SK-N-SH treated with all-trans-retinoic acid at 6 μM for 48 hours (cell line): ENCODE measurements at regions not wholly inside any gene's neighbourhood (a gene's known extent, or its start where the extent isn't known, plus 50 kb on each side); places are given as distances from the start of the nearest gene placed in this dataset.

Source experiments
- CSDC2 ChIP-seq: fragments of 250-450 bp; sonication (Bioruptor Pico); IDR thresholded peaks from 2 replicates; pipeline ENCODE4 v1.5.0; 2020; ENCODE audit warnings: mild to moderate bottlenecking, moderate library complexity
- ESRRG ChIP-seq: fragments of 250-450 bp; sonication (Bioruptor Pico); IDR thresholded peaks from 2 replicates; pipeline ENCODE4 v1.6.1; 2021; ENCODE audit warnings: mild to moderate bottlenecking
- PATZ1 ChIP-seq: fragments of 250-450 bp; sonication (Bioruptor Pico); IDR thresholded peaks from 2 replicates; pipeline ENCODE4 v1.8.0; 2020; ENCODE audit warnings: mild to moderate bottlenecking, moderate library complexity, borderline replicate concordance
- TCF4 ChIP-seq: fragments of 250-450 bp; sonication (Bioruptor Pico); IDR thresholded peaks from 2 replicates; pipeline ENCODE4 v1.8.0; 2021; ENCODE audit warnings: mild to moderate bottlenecking, moderate library complexity, borderline replicate concordance

- TF ChIP-seq ESRRG (no peak), TCF4 (no peak), CSDC2 (CRISPR knock-in tag) (no peak), PATZ1 (no peak)
Measured at GRCh38 chr15:24224161-24224560, 451.4 kb upstream of the NPAP1 start.
